HEK293 (cell line): ENCODE measurements at regions not wholly inside any gene's neighbourhood (a gene's known extent, or its start where the extent isn't known, plus 50 kb on each side); places are given as distances from the start of the nearest gene placed in this dataset.

Experiments
- CTCF ChIA-PET: fragments of 350-600 bp; formaldehyde crosslinking; extraction: SDS; loops from one replicate; lab custom pipeline; 2021; ENCODE audit warnings: antibody characterized with exemption; lab: Yijun Ruan, JAX
- POLR2A ChIA-PET: fragments of 300-600 bp; formaldehyde crosslinking; extraction: SDS; loops from one replicate; lab custom pipeline; 2020; ENCODE audit warnings: antibody characterized with exemption, inconsistent platforms; lab: Yijun Ruan, JAX
- H3K27ac ChIP-seq: fragments of 200-500 bp; sonication (Bioruptor generic); 2 replicates; pipeline ENCODE4 v1.5.1; 2014; ENCODE audit warnings: low read depth, low read length, control low read depth, inconsistent platforms; ENCODE audit errors: extremely low read depth
- H3K36me3 ChIP-seq, 2 experiments: fragments of 200-500 bp in 1 of 2; sonication (Bioruptor generic) in 1 of 2; 1 replicate in 1 of 2; 2 replicates in 1 of 2; pipeline ENCODE4 v1.5.1; 2014 to 2017; ENCODE audit warnings: inconsistent platforms in 2 of 2, low read length in 2 of 2; ENCODE audit not compliant: control insufficient read depth in 2 of 2, insufficient read depth in 1 of 2
- H3K4me1 ChIP-seq: fragments of 200-500 bp; sonication (Bioruptor generic); 2 replicates; pipeline ENCODE4 v1.5.1; 2014; ENCODE audit warnings: mild to moderate bottlenecking, low read length, inconsistent platforms; ENCODE audit not compliant: control insufficient read depth, insufficient read depth
- H3K4me3 ChIP-seq: 2 replicates; pipeline ENCODE4 v1.5.1; 2011; ENCODE audit warnings: low read depth, mild to moderate bottlenecking, control low read depth, low read length, moderate library complexity
- H3K9me3 ChIP-seq: fragments of 200-500 bp; sonication (Bioruptor generic); 2 replicates; pipeline ENCODE4 v1.5.1; 2014; ENCODE audit warnings: low read depth, low read length, inconsistent platforms; ENCODE audit not compliant: control insufficient read depth, insufficient read depth
- SALL2 ChIP-seq: fragments of 450-650 bp; formaldehyde crosslinking; IDR thresholded peaks from 2 replicates; pipeline ENCODE4 v1.5.0; 2017; ENCODE audit warnings: missing biosample characterization, mild to moderate bottlenecking, missing genetic modification characterization, borderline replicate concordance
- SP3 ChIP-seq: fragments of 450-650 bp; formaldehyde crosslinking; IDR thresholded peaks from 2 replicates; pipeline ENCODE4 v1.5.1; 2016; ENCODE audit warnings: missing biosample characterization, missing genetic modification characterization
- TSHZ1 ChIP-seq: fragments of 450-650 bp; formaldehyde crosslinking; IDR thresholded peaks from 2 replicates; pipeline ENCODE4 v1.5.1; 2016; ENCODE audit warnings: missing biosample characterization, missing genetic modification characterization, borderline replicate concordance
- ZBTB11 ChIP-seq: fragments of 450-650 bp; formaldehyde crosslinking; conservative IDR thresholded peaks from 2 replicates; pipeline ENCODE4 v1.5.1; 2016; ENCODE audit warnings: low read depth, missing biosample characterization, missing genetic modification characterization
- ZBTB7A ChIP-seq: fragments of 450-650 bp; formaldehyde crosslinking; IDR thresholded peaks from 2 replicates; pipeline ENCODE4 v1.5.1; 2016; ENCODE audit warnings: low read depth, missing biosample characterization, missing genetic modification characterization
- ZFHX2 ChIP-seq: fragments of 450-650 bp; formaldehyde crosslinking; conservative IDR thresholded peaks from 2 replicates; pipeline ENCODE4 v1.5.1; 2016; ENCODE audit warnings: missing biosample characterization, missing genetic modification characterization
- ZFP3 ChIP-seq: fragments of 450-650 bp; formaldehyde crosslinking; IDR thresholded peaks from 2 replicates; pipeline ENCODE4 v1.5.1; 2016; ENCODE audit warnings: low read depth, missing biosample characterization, missing genetic modification characterization
- ZNF121 ChIP-seq: fragments of 450-650 bp; formaldehyde crosslinking; IDR thresholded peaks from 2 replicates; pipeline ENCODE4 v1.5.1; 2016; ENCODE audit warnings: missing biosample characterization, missing genetic modification characterization
- ZNF169 ChIP-seq: fragments of 450-650 bp; formaldehyde crosslinking; IDR thresholded peaks from 2 replicates; pipeline ENCODE4 v1.5.1; 2016; ENCODE audit warnings: missing biosample characterization, missing genetic modification characterization
- ZNF423 ChIP-seq: fragments of 450-650 bp; formaldehyde crosslinking; IDR thresholded peaks from 2 replicates; pipeline ENCODE4 v1.5.1; 2016; ENCODE audit warnings: missing biosample characterization, missing genetic modification characterization
- ZNF530 ChIP-seq: fragments of 450-650 bp; formaldehyde crosslinking; IDR thresholded peaks from 2 replicates; pipeline ENCODE4 v1.5.1; 2016; ENCODE audit warnings: low read depth, missing biosample characterization, missing genetic modification characterization
- ZNF544 ChIP-seq: fragments of 450-650 bp; formaldehyde crosslinking; IDR thresholded peaks from 2 replicates; pipeline ENCODE4 v1.5.0; 2017; ENCODE audit warnings: missing biosample characterization, missing genetic modification characterization
- ZNF571 ChIP-seq: fragments of 450-650 bp; formaldehyde crosslinking; IDR thresholded peaks from 2 replicates; pipeline ENCODE4 v1.5.0; 2017; ENCODE audit warnings: missing biosample characterization, missing genetic modification characterization
- ZNF776 ChIP-seq: fragments of 450-650 bp; formaldehyde crosslinking; IDR thresholded peaks from 2 replicates; pipeline ENCODE4 v1.5.0; 2017; ENCODE audit warnings: missing biosample characterization, missing genetic modification characterization, borderline replicate concordance
- ZSCAN16 ChIP-seq: fragments of 450-650 bp; formaldehyde crosslinking; IDR thresholded peaks from 2 replicates; pipeline ENCODE4 v1.5.1; 2016; ENCODE audit warnings: missing biosample characterization, missing genetic modification characterization
- TF ChIP-seq, protein P1 (sequence below): fragments of 450-650 bp; formaldehyde crosslinking; IDR thresholded peaks from 2 replicates; pipeline ENCODE4 v1.5.1; 2016; ENCODE audit warnings: missing biosample characterization, missing genetic modification characterization
- TF ChIP-seq, protein P2 (sequence below): fragments of 450-650 bp; formaldehyde crosslinking; IDR thresholded peaks from 2 replicates; pipeline ENCODE4 v1.5.1; 2016; ENCODE audit warnings: missing biosample characterization, missing genetic modification characterization

DNA sequence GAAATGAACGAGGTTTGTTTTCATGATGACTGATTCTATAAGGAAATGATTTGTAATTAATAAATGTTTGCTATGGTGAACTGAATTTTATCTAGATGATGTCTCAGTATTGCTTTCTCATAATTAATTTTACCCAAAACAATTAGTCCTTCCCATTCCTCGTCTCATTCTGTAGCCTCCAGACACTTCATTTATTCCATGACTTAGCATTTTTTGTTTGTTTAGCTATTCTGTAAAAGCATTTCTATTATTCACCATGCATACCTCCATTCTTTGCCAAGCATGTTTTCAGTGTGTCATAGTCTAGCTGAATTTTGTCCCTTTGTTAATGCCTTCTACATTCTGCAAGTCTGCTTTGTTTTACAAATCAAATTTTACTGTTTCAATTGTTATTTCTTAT, 137.4 kb upstream of the RPL10L start:
- no peak overlapping the region for H3K4me3 ChIP-seq
- no peak overlapping the region for H3K27ac ChIP-seq
- POLR2A ChIA-PET = no interaction called here
- H3K4me1 ChIP-seq = no peaks in the 10 kb centered on the region
- CTCF ChIA-PET = no interaction called here
- no peaks in the 10 kb centered on the region for H3K9me3 ChIP-seq
- H3K36me3 ChIP-seq = no peaks in the 10 kb centered on the region
- TF ChIP-seq ZFP3 (tag by site-specific recombination) (no peak), ZBTB7A (tag by site-specific recombination) (no peak), ZBTB11 (tag by site-specific recombination) (no peak), ZNF423 (no peak), ZNF544 (no peak), ZNF121 (tag by site-specific recombination) (no peak), SALL2 (no peak), ZNF571 (no peak), ZNF169 (tag by site-specific recombination) (no peak), ZFHX2 (tag by site-specific recombination) (no peak), SP3 (tag by site-specific recombination) (no peak), TSHZ1 (no peak), ZNF530 (tag by site-specific recombination) (no peak), ZSCAN16 (no peak), ZNF776 (no peak)
- TF ChIP-seq, protein P1, sequence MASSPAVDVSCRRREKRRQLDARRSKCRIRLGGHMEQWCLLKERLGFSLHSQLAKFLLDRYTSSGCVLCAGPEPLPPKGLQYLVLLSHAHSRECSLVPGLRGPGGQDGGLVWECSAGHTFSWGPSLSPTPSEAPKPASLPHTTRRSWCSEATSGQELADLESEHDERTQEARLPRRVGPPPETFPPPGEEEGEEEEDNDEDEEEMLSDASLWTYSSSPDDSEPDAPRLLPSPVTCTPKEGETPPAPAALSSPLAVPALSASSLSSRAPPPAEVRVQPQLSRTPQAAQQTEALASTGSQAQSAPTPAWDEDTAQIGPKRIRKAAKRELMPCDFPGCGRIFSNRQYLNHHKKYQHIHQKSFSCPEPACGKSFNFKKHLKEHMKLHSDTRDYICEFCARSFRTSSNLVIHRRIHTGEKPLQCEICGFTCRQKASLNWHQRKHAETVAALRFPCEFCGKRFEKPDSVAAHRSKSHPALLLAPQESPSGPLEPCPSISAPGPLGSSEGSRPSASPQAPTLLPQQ (tag by site-specific recombination) = no peak
- TF ChIP-seq, protein P2, sequence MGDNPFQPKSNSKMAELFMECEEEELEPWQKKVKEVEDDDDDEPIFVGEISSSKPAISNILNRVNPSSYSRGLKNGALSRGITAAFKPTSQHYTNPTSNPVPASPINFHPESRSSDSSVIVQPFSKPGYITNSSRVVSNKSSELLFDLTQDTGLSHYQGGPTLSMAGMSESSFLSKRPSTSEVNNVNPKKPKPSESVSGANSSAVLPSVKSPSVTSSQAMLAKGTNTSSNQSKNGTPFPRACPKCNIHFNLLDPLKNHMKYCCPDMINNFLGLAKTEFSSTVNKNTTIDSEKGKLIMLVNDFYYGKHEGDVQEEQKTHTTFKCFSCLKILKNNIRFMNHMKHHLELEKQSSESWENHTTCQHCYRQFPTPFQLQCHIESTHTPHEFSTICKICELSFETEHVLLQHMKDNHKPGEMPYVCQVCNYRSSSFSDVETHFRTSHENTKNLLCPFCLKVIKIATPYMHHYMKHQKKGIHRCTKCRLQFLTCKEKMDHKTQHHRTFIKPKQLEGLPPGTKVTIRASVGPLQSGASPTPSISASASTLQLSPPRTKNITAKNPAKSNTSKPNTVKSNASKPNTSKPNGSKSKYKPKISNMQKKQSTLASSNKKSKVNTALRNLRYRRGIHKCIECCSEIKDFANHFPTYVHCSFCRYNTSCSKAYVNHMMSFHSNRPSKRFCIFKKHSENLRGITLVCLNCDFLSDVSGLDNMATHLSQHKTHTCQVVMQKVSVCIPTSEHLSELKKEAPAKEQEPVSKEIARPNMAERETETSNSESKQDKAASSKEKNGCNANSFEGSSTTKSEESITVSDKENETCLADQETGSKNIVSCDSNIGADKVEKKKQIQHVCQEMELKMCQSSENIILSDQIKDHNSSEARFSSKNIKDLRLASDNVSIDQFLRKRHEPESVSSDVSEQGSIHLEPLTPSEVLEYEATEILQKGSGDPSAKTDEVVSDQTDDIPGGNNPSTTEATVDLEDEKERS (tag by site-specific recombination) = no peak
- TF ChIP-seq, all 188 proteins: peak for 0
